ENCODE measurements at regions not wholly inside any gene's neighbourhood (a gene's known extent, or its start where the extent isn't known, plus 50 kb on each side); places are given as distances from the start of the nearest gene placed in this dataset.

GRCh38 chr13:31970231-31970930, 61.2 kb upstream of the FRY start:
- Histone ChIP-seq H3K9ac (ENCODE audit: low read depth in 1 of 2, low read length in 2 of 2) (no peak overlapping the region), H3K36me3 (ENCODE audit: control insufficient read depth in 1 of 2, insufficient read depth in 2 of 2, low read length in 2 of 2) (no peaks in the 10 kb centered on the region), H3K27me3 (ENCODE audit: control insufficient read depth in 1 of 2, insufficient read depth in 2 of 2, low read length in 2 of 2) (no peaks in the 10 kb centered on the region), H3K9me3 (ENCODE audit: control insufficient read depth in 1 of 2, low read length in 2 of 2) (no peaks in the 10 kb centered on the region), H3K4me3 (ENCODE audit: low read depth in 1 of 2, low read length in 2 of 2) (no peak overlapping the region), H3K4me1 (ENCODE audit: control insufficient read depth in 1 of 2, insufficient read depth in 2 of 2, low read length in 2 of 2) (peaks cover 5 to 13% of the 10 kb centered on the region in 2 donors), H3K27ac (ENCODE audit: low read depth, low read length) (no peak overlapping the region)

- Histone ChIP-seq H3K27ac (ENCODE audit: low read depth, low read length) (no peak overlapping the region), H3K9ac (ENCODE audit: low read depth in 1 of 2, low read length in 2 of 2) (no peak overlapping the region)
Measured at GRCh38 chr13:31972453-31972852, 59.1 kb upstream of the FRY start.

GRCh38 chr13:31978021-31978420, 53.6 kb upstream of the FRY start:
- H3K27ac ChIP-seq (ENCODE audit: low read depth, low read length), result no peak overlapping the region
- H3K27me3 ChIP-seq (ENCODE audit: control insufficient read depth in 1 of 2, insufficient read depth in 2 of 2, low read length in 2 of 2), result no peaks in the 10 kb centered on the region
- H3K36me3 ChIP-seq (ENCODE audit: control insufficient read depth in 1 of 2, insufficient read depth in 2 of 2, low read length in 2 of 2), result no peaks in the 10 kb centered on the region
- H3K4me1 ChIP-seq (ENCODE audit: control insufficient read depth in 1 of 2, insufficient read depth in 2 of 2, low read length in 2 of 2), result no peaks in the 10 kb centered on the region
- no peak overlapping the region for H3K4me3 ChIP-seq (ENCODE audit: low read depth in 1 of 2, low read length in 2 of 2)
- H3K9me3 ChIP-seq (ENCODE audit: control insufficient read depth in 1 of 2, low read length in 2 of 2), result no peaks in the 10 kb centered on the region
- H3K9ac ChIP-seq (ENCODE audit: low read depth in 1 of 2, low read length in 2 of 2), result no peak overlapping the region

More at GRCh38 chr13:31972453-31972852, 59.1 kb upstream of the FRY start:
- no peak overlapping the region for H3K4me3 ChIP-seq (ENCODE audit: low read depth in 1 of 2, low read length in 2 of 2)
- no peaks in the 10 kb centered on the region for H3K27me3 ChIP-seq (ENCODE audit: control insufficient read depth in 1 of 2, insufficient read depth in 2 of 2, low read length in 2 of 2)
- no peaks in the 10 kb centered on the region for H3K36me3 ChIP-seq (ENCODE audit: control insufficient read depth in 1 of 2, insufficient read depth in 2 of 2, low read length in 2 of 2)
- peaks cover 0 to 10% of the 10 kb centered on the region in 2 donors for H3K4me1 ChIP-seq (ENCODE audit: control insufficient read depth in 1 of 2, insufficient read depth in 2 of 2, low read length in 2 of 2)
- no peaks in the 10 kb centered on the region for H3K9me3 ChIP-seq (ENCODE audit: control insufficient read depth in 1 of 2, low read length in 2 of 2)

GRCh38 chr13:31980830-31981229, 50.7 kb upstream of the FRY start:
- Histone ChIP-seq H3K4me3 (ENCODE audit: low read depth in 1 of 2, low read length in 2 of 2) (no peak overlapping the region), H3K9me3 (ENCODE audit: control insufficient read depth in 1 of 2, low read length in 2 of 2) (no peaks in the 10 kb centered on the region), H3K27ac (ENCODE audit: low read depth, low read length) (no peak overlapping the region), H3K9ac (ENCODE audit: low read depth in 1 of 2, low read length in 2 of 2) (no peak overlapping the region), H3K36me3 (ENCODE audit: control insufficient read depth in 1 of 2, insufficient read depth in 2 of 2, low read length in 2 of 2) (no peaks in the 10 kb centered on the region), H3K27me3 (ENCODE audit: control insufficient read depth in 1 of 2, insufficient read depth in 2 of 2, low read length in 2 of 2) (no peaks in the 10 kb centered on the region), H3K4me1 (ENCODE audit: control insufficient read depth in 1 of 2, insufficient read depth in 2 of 2, low read length in 2 of 2) (no peaks in the 10 kb centered on the region)
